H9 (cell line): ENCODE measurements at regions not wholly inside any gene's neighbourhood (a gene's known extent, or its start where the extent isn't known, plus 50 kb on each side); places are given as distances from the start of the nearest gene placed in this dataset.

Experiments used
- DNase-seq: peaks from one replicate; pipeline ENCODE4 v3.0.0-alpha.2; 2017
- H2AFZ ChIP-seq: one replicate; pipeline ENCODE4 v1.6.1; 2013; ENCODE audit warnings: mild to moderate bottlenecking, low read length, control low read depth, moderate library complexity
- H2AK5ac ChIP-seq: 2 replicates; pipeline ENCODE4 v1.6.1; 2013; ENCODE audit warnings: low read length, control low read depth, mixed read lengths; ENCODE audit not compliant: insufficient read length
- H2BK120ac ChIP-seq: one replicate; pipeline ENCODE4 v1.6.1; 2013; ENCODE audit warnings: low read depth, mild to moderate bottlenecking, low read length, control low read depth, inconsistent platforms; ENCODE audit not compliant: poor library complexity, severe bottlenecking
- H2BK12ac ChIP-seq: 2 replicates; pipeline ENCODE4 v1.6.1; 2013; ENCODE audit warnings: low read length, control low read depth, mixed read lengths, low read depth; ENCODE audit not compliant: insufficient read length
- H2BK15ac ChIP-seq: 2 replicates; pipeline ENCODE4 v1.6.1; 2013; ENCODE audit warnings: low read depth, low read length, control low read depth
- H2BK20ac ChIP-seq: one replicate; pipeline ENCODE4 v1.6.1; 2013; ENCODE audit warnings: low read depth, mild to moderate bottlenecking, low read length, control low read depth, inconsistent platforms; ENCODE audit not compliant: poor library complexity, severe bottlenecking
- H2BK5ac ChIP-seq: 2 replicates; pipeline ENCODE4 v1.6.1; 2013; ENCODE audit warnings: low read length, control low read depth, mixed read lengths; ENCODE audit not compliant: insufficient read length
- H3K14ac ChIP-seq: 2 replicates; pipeline ENCODE4 v1.6.1; 2013; ENCODE audit warnings: low read length, control low read depth; ENCODE audit not compliant: insufficient read depth
- H3K18ac ChIP-seq: 2 replicates; pipeline ENCODE4 v1.6.1; 2013; ENCODE audit warnings: low read depth, mild to moderate bottlenecking, mixed read lengths, low read length, control low read depth; ENCODE audit not compliant: insufficient read length
- H3K23ac ChIP-seq: 2 replicates; pipeline ENCODE4 v1.6.1; 2013; ENCODE audit warnings: low read length, control low read depth, mixed read lengths, low read depth; ENCODE audit not compliant: insufficient read length
- H3K23me2 ChIP-seq: 2 replicates; pipeline ENCODE4 v1.6.1; 2013; ENCODE audit warnings: low read depth, mild to moderate bottlenecking, mixed read lengths, low read length, control low read depth; ENCODE audit not compliant: insufficient read length, poor library complexity, severe bottlenecking
- H3K27ac ChIP-seq: 2 replicates; pipeline ENCODE4 v1.5.1; 2013; ENCODE audit warnings: low read length, control low read depth, mixed read lengths, low read depth; ENCODE audit not compliant: insufficient read length
- H3K27me3 ChIP-seq: 2 replicates; pipeline ENCODE4 v1.6.1; 2013; ENCODE audit warnings: low read length, control low read depth, inconsistent platforms; ENCODE audit not compliant: insufficient read depth
- H3K4ac ChIP-seq: 2 replicates; pipeline ENCODE4 v1.6.1; 2013; ENCODE audit warnings: low read depth, mild to moderate bottlenecking, control low read depth, inconsistent platforms, low read length, moderate library complexity
- H3K4me1 ChIP-seq: 2 replicates; pipeline ENCODE4 v1.6.1; 2013; ENCODE audit warnings: low read length, control low read depth, inconsistent platforms; ENCODE audit not compliant: insufficient read depth
- H3K4me2 ChIP-seq: 2 replicates; pipeline ENCODE4 v1.6.1; 2013; ENCODE audit warnings: low read length, control low read depth, mixed read lengths; ENCODE audit not compliant: insufficient read length, insufficient read depth
- H3K56ac ChIP-seq: 2 replicates; pipeline ENCODE4 v1.6.1; 2013; ENCODE audit warnings: low read depth, mild to moderate bottlenecking, mixed read lengths, low read length, control low read depth; ENCODE audit not compliant: insufficient read length
- H3K79me1 ChIP-seq: 2 replicates; pipeline ENCODE4 v1.6.1; 2013; ENCODE audit warnings: low read depth, mild to moderate bottlenecking, moderate library complexity, low read length, control low read depth, inconsistent platforms; ENCODE audit not compliant: insufficient read depth, poor library complexity, severe bottlenecking
- H3K79me2 ChIP-seq: 2 replicates; pipeline ENCODE4 v1.6.1; 2013; ENCODE audit warnings: low read length, control low read depth, inconsistent platforms; ENCODE audit not compliant: insufficient read depth
- H3K9ac ChIP-seq: 2 replicates; pipeline ENCODE4 v1.6.1; 2013; ENCODE audit warnings: low read length, control low read depth, mixed read lengths; ENCODE audit not compliant: insufficient read length; ENCODE audit errors: extremely low read depth
- H3K9me3 ChIP-seq: one replicate; pipeline ENCODE4 v1.6.1; 2013; ENCODE audit warnings: low read depth, low read length, inconsistent platforms; ENCODE audit not compliant: control insufficient read depth
- H3T11ph ChIP-seq: one replicate; pipeline ENCODE4 v1.6.1; 2013; ENCODE audit warnings: mild to moderate bottlenecking, low read length, control low read depth, inconsistent platforms
- H4K20me1 ChIP-seq: one replicate; pipeline ENCODE4 v1.6.1; 2013; ENCODE audit not compliant: control insufficient read depth, insufficient read length, insufficient read depth
- H4K5ac ChIP-seq: 2 replicates; pipeline ENCODE4 v1.6.1; 2013; ENCODE audit warnings: low read depth, mild to moderate bottlenecking, mixed read lengths, low read length, control low read depth; ENCODE audit not compliant: insufficient read length
- H4K8ac ChIP-seq: replicated peaks from 2 replicates; pipeline ENCODE4 v1.6.1; 2013; ENCODE audit warnings: low read length, control low read depth, mixed read lengths, low read depth; ENCODE audit not compliant: insufficient read length
- H4K91ac ChIP-seq: 2 replicates; pipeline ENCODE4 v1.6.1; 2013; ENCODE audit warnings: low read depth, mild to moderate bottlenecking, moderate library complexity, mixed read lengths, low read length, control low read depth; ENCODE audit not compliant: insufficient read length
- H3K27ac Mint-ChIP-seq, 3 experiments: 2 replicates in 2 of 3; 3 replicates in 1 of 3; pipeline ENCODE4 v1.8.0; 2020 to 2021; ENCODE audit warnings: mixed read lengths in 3 of 3, mild to moderate bottlenecking in 1 of 3, moderate library complexity in 1 of 3
- H3K27me3 Mint-ChIP-seq: 2 replicates; pipeline ENCODE4 v1.8.0; 2021; ENCODE audit warnings: low read depth, mild to moderate bottlenecking, moderate library complexity, mixed read lengths
- H3K36me3 Mint-ChIP-seq, 3 experiments: 2 replicates in 2 of 3; 3 replicates in 1 of 3; pipeline ENCODE4 v1.8.0; 2020 to 2021; ENCODE audit warnings: low read depth in 3 of 3, mixed read lengths in 3 of 3; ENCODE audit not compliant: insufficient read depth in 1 of 3
- H3K4me1 Mint-ChIP-seq, 2 experiments: 2 replicates each; pipeline ENCODE4 v1.8.0; 2020; ENCODE audit warnings: mixed read lengths in 2 of 2
- H3K4me3 Mint-ChIP-seq, 2 experiments: 2 replicates in 1 of 2; 3 replicates in 1 of 2; pipeline ENCODE4 v1.8.0; 2020 to 2021; ENCODE audit warnings: mild to moderate bottlenecking in 2 of 2, mixed read lengths in 2 of 2, moderate library complexity in 1 of 2
- H3K9me3 Mint-ChIP-seq, 2 experiments: 2 replicates in 1 of 2; 3 replicates in 1 of 2; pipeline ENCODE4 v1.8.0; 2020; ENCODE audit warnings: mild to moderate bottlenecking in 2 of 2, mixed read lengths in 2 of 2, moderate library complexity in 1 of 2
- CTCF ChIP-seq: fragments of 200-600 bp; sonication (generic); conservative IDR thresholded peaks from 3 replicates; pipeline ENCODE4 v1.8.0; 2021; ENCODE audit warnings: antibody characterized with exemption, mild to moderate bottlenecking
- whole genome bisulfite sequencing: extraction: QIAGEN DNeasy Blood & Tissue Kit; methylation state at CpG from one replicate; pipeline ENCODE4 v1.1.7; 2013; ENCODE audit warnings: missing lambda C conversion rate, low lambda C conversion rate, mixed read lengths; ENCODE audit not compliant: insufficient read length; ENCODE audit errors: extremely low coverage; 5-methylcytosine and 5-hydroxymethylcytosine counted together

- Histone ChIP-seq H4K8ac (no peak overlapping the region), H3T11ph (no peak overlapping the region), H3K4ac (no peak overlapping the region), H3K4me1 (no peaks in the 10 kb centered on the region), H3K18ac (no peak overlapping the region), H2AFZ (no peak overlapping the region), H3K79me2 (no peaks in the 10 kb centered on the region), H3K14ac (no peak overlapping the region), H3K27me3 (no peaks in the 10 kb centered on the region), H2BK15ac (no peak overlapping the region), H3K56ac (no peak overlapping the region), H4K91ac (no peak overlapping the region), H2BK12ac (no peak overlapping the region), H2AK5ac (no peak overlapping the region), H3K9me3 (no peaks in the 10 kb centered on the region), H2BK20ac (no peak overlapping the region), H3K4me2 (no peak overlapping the region), H4K5ac (no peak overlapping the region), H3K23ac (no peak overlapping the region), H3K9ac (no peak overlapping the region), H3K79me1 (no peaks in the 10 kb centered on the region), H4K20me1 (no peaks in the 10 kb centered on the region), H3K27ac (no peak overlapping the region), H2BK120ac (no peak overlapping the region), H3K23me2 (no peaks in the 10 kb centered on the region), H2BK5ac (no peak overlapping the region)
- no CpG with 5 or more reads among the region's 2 CpGs for WGBS
- no peak overlapping the region for H3K4me3 Mint-ChIP-seq
- H3K4me1 Mint-ChIP-seq = peaks cover 4% of the 10 kb centered on the region in 2 experiments
- TF ChIP-seq CTCF = no peak
- no peak overlapping the region for H3K27ac Mint-ChIP-seq
- peaks cover 14 to 15% of the 10 kb centered on the region in 2 experiments for H3K9me3 Mint-ChIP-seq
- peaks cover 9 to 11% (median 9%) of the 10 kb centered on the region in 3 experiments for H3K36me3 Mint-ChIP-seq
- no peaks in the 10 kb centered on the region for H3K27me3 Mint-ChIP-seq
- DNase-seq = no peak
Measured at GRCh38 chr7:110322796-110323195, 768.1 kb upstream of the LRRN3 start.
